BLaER1 treated with 17β-estradiol and CSF1 and Interleukin-3, amounts not matched to agents 10 nM and 100 nM (cell line): ENCODE measurements at regions not wholly inside any gene's neighbourhood (a gene's known extent, or its start where the extent isn't known, plus 50 kb on each side); places are given as distances from the start of the nearest gene placed in this dataset.
"Not testable (repeated sequence)": the region's sequence is repeated elsewhere in the genome, so short reads cannot be mapped to it uniquely, and the experiment has no call there.

Source experiments
- H3K27ac ChIP-seq, 11 experiments: shearing (Covaris generic); formaldehyde crosslinking; 2 replicates each; pipeline ENCODE4 v1.8.1; 2022
- H3K27me3 ChIP-seq, 11 experiments: shearing (Covaris generic); formaldehyde crosslinking; 2 replicates each; pipeline ENCODE4 v1.8.1; 2022
- H3K36me3 ChIP-seq, 11 experiments: shearing (Covaris generic); formaldehyde crosslinking; 2 replicates each; pipeline ENCODE4 v1.8.1; 2022
- H3K4me1 ChIP-seq, 10 experiments: shearing (Covaris generic); formaldehyde crosslinking; 2 replicates each; pipeline ENCODE4 v1.8.1; 2022
- H3K4me2 ChIP-seq, 11 experiments: shearing (Covaris generic); formaldehyde crosslinking; 2 replicates each; pipeline ENCODE4 v1.8.1; 2022
- H3K4me3 ChIP-seq, 10 experiments: shearing (Covaris generic); formaldehyde crosslinking; 2 replicates each; pipeline ENCODE4 v1.8.1; 2022
- H3K9ac ChIP-seq, 11 experiments: shearing (Covaris generic); formaldehyde crosslinking; 2 replicates each; pipeline ENCODE4 v1.8.1; 2022
- H3K9me3 ChIP-seq, 11 experiments: shearing (Covaris generic); formaldehyde crosslinking; replicated peaks in 1 of 11; 2 replicates each; pipeline ENCODE4 v1.8.1; 2022
- H4K20me1 ChIP-seq, 11 experiments: shearing (Covaris generic); formaldehyde crosslinking; 2 replicates each; pipeline ENCODE4 v1.8.1; 2022
- Cebpa-rat ChIP-seq, 11 experiments: shearing (Covaris generic); IDR thresholded peaks; 2 replicates each; pipeline ENCODE4 v1.8.1; 2022

DNA sequence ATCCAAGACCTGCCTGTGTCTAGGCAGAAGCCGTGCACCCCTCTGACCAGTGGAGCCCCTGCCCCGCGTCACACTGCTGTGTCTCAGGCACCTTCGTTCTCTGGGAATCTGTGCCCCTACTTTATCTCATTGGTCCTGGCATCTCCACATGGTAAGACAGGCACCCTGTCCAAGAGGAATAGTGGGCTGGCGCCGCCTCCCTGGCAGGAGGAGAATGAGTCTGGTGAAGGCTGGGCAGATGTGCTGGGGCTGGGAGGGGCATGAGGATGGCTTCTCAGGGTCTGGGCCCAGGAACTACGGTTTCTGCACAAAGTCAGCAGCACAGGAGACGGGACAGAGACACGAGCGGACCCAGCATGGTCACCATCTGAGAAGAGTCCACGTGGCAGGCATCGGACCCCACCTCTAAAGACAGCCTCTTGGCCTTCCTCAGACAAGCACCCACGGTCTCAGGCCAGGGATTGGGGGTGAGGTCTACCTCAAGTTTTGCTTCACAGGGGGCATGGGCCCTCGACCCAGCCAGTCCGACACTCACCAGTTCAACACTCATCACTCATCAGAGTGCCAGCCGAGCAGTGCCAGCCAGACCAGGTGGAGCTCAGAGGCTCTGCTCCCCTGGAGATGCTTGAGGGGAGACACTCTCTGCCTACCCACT lies 306.7 kb downstream of the ADGRD1 start:
- no peak overlapping the region for H3K27ac ChIP-seq
- H3K27me3 ChIP-seq: no peaks in the 10 kb centered on the region
- no peak overlapping the region for H3K4me3 ChIP-seq
- 0 out of 22 replicates have a peak, but pooled peaks cover 0 to 5% (median 0%) of the 10 kb centered on the region in 11 experiments for H4K20me1 ChIP-seq
- peaks cover 0 to 6% (median 0%) of the 10 kb centered on the region in 10 experiments; a peak in 2 of 20 replicates for H3K4me1 ChIP-seq
- H3K36me3 ChIP-seq: no peaks in the 10 kb centered on the region
- no peak overlapping the region for H3K9ac ChIP-seq
- H3K9me3 ChIP-seq: peaks cover 0 to 10% (median 7%) of the 10 kb centered on the region in 11 experiments; a peak in 11 of 22 replicates
- TF ChIP-seq Cebpa-rat (IDR thresholded peaks at IDR 0.05): no peak
- H3K4me2 ChIP-seq: no peak overlapping the region

DNA sequence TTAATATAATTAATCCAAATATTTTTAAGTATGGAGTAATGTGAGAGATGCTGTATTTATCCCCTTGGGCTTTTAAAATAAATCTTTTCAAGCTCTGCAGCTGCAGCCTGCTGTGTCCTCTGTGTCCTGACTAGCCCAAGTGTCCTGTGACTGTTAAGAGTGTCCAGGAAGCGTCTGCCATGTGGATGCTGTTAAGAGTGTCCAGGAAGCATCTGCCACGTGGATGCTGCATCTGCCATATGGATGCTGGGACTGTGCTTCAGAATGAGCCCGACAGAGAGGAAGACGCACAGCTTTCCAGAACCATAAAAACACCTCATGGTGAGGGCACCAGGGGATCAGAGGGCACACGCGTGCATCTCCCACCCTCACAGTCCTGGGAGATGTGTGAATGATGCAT lies 307.2 kb downstream of the ADGRD1 start:
- Histone ChIP-seq H3K9ac (no peak overlapping the region), H3K36me3 (no peaks in the 10 kb centered on the region), H3K4me1 (peaks cover 0 to 6% (median 0%) of the 10 kb centered on the region in 10 experiments; a peak in 2 of 20 replicates), H3K4me3 (no peak overlapping the region), H3K4me2 (no peak overlapping the region), H3K9me3 (peaks cover 0 to 8% (median 7%) of the 10 kb centered on the region in 11 experiments; a peak in 9 of 22 replicates), H4K20me1 (0 out of 22 replicates have a peak, but pooled peaks cover 0 to 5% (median 0%) of the 10 kb centered on the region in 11 experiments), H3K27me3 (no peaks in the 10 kb centered on the region), H3K27ac (no peak overlapping the region)
- TF ChIP-seq Cebpa-rat (IDR thresholded peaks at IDR 0.05): no peak

DNA sequence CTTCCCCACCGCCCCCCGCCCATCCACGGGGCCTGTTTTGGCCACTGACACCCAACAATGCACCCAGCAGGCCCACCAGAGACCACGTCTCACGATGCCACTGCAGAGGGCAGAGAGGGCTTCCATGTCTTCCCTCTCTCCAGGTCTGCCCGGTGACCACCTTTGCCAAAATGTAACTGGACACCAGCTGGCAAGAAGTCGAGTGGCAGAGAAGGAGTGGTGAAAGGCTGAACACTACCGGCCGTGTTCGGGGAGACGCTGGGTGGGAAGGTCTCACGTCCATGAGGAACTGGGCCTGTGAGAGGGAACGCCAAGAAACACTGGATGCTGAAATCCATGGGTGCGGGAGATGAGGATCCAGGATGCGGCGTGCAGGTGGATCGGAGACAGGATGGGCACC lies 308.2 kb downstream of the ADGRD1 start:
- Histone ChIP-seq H3K4me3 (no peak overlapping the region), H4K20me1 (0 out of 22 replicates have a peak, but pooled peaks cover 0 to 5% (median 0%) of the 10 kb centered on the region in 11 experiments), H3K9me3 (no peaks in the 10 kb centered on the region), H3K27ac (no peak overlapping the region), H3K4me1 (peaks cover 0 to 6% (median 0%) of the 10 kb centered on the region in 10 experiments; a peak in 2 of 20 replicates), H3K4me2 (no peak overlapping the region), H3K36me3 (no peaks in the 10 kb centered on the region), H3K27me3 (no peaks in the 10 kb centered on the region), H3K9ac (no peak overlapping the region)
- TF ChIP-seq Cebpa-rat (IDR thresholded peaks at IDR 0.05): no peak

DNA sequence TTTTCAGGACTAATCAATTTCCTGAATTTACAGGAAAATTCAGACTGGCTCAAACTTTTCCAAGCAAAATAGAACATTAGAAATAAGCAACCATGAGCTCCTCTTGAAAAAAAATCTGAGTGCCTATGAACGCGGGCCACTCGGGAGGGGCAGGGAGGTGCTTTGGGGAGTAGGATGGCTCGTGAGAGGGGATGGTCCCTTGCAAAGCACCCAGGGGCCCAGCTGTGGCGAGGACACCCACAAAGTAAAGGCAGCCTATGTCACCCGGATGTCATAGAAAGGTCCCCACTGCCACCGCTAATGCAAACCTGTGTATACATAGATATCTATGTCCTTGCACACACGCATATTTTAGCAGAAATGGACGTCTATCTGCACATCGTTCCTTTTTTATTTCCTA lies 309.9 kb downstream of the ADGRD1 start:
- Histone ChIP-seq H3K27ac (no peak overlapping the region), H3K36me3 (no peaks in the 10 kb centered on the region), H3K4me1 (peaks cover 0 to 6% (median 0%) of the 10 kb centered on the region in 10 experiments; a peak in 2 of 20 replicates), H3K9me3 (no peaks in the 10 kb centered on the region), H3K4me2 (no peak overlapping the region), H3K27me3 (no peaks in the 10 kb centered on the region), H3K4me3 (no peak overlapping the region), H3K9ac (no peak overlapping the region), H4K20me1 (0 out of 22 replicates have a peak, but pooled peaks cover 0 to 5% (median 0%) of the 10 kb centered on the region in 11 experiments)
- no peak for TF ChIP-seq Cebpa-rat (IDR thresholded peaks at IDR 0.05)

DNA sequence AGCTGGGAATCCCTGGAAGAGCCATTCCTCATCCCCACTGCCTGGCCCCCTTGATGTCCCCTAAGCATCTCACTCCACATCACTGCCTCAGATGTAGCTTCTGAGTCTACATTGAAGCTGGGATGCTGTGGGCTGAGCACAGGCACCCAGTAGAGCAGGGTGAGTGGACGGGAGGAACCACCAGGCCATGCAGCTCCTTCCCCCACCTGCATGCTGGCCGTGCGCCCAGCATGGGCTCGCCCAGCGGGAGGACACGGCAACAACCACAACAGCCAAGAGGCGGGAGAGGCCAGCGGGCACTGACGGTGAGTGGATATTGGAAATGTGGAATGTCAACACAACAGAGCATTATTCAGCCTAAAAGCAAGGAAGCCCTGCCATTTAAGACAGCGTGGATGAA lies 310.9 kb downstream of the ADGRD1 start:
- Histone ChIP-seq H3K27me3 (no peaks in the 10 kb centered on the region), H3K9ac (no peak overlapping the region), H3K4me1 (peaks cover 0 to 6% (median 0%) of the 10 kb centered on the region in 10 experiments; a peak in 2 of 20 replicates), H3K9me3 (no peaks in the 10 kb centered on the region), H3K27ac (no peak overlapping the region), H4K20me1 (0 out of 22 replicates have a peak, but pooled peaks cover 0 to 5% (median 0%) of the 10 kb centered on the region in 11 experiments), H3K4me3 (no peak overlapping the region), H3K4me2 (no peak overlapping the region), H3K36me3 (no peaks in the 10 kb centered on the region)
- no peak for TF ChIP-seq Cebpa-rat (IDR thresholded peaks at IDR 0.05)

DNA sequence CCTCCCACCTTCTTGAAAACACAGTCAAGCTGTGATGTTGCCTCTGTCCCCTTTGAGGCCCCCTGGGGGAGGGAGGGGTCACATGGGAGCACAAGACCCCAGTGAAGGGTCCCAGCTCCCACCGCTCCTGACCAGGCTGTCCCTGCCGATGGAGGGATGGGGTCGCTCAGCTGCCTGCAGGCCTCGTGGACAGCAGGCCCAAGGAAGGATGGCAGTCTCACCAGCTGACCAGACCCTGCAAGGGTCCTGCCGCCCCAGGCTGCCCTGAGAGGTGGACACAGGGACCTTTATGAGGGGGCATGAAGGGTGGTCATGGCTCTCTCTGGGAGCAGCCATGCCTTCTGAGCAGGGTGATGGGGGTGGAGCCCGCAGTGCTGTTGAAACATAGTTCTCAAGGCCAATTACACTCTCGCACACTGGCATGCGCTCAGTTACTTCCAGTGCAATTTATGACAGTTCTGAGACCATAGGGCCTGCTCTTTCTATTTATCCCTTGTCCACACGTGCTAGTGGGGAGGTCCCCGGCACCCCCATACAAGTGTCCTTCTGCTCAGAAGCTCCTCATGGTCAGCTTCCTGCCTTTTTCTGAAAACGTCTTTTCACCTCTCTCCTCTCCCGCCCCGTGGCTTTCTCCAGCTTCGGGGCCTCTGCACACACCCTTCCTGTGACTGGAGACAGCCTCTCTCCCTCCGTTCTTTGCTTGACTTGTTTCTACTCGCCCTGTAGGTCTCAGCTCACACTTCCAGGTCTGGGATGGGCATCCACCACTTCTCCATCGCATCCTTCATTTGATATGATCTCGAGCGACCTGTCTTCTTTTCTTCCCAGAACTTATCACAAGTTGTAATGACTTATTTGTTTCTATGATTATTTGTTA lies 313.1 kb downstream of the ADGRD1 start:
- Histone ChIP-seq H3K9me3 (no peaks in the 10 kb centered on the region), H3K27me3 (no peaks in the 10 kb centered on the region), H3K4me3 (no peak overlapping the region), H3K9ac (no peak overlapping the region), H4K20me1 (0 out of 22 replicates have a peak, but pooled peaks cover 0 to 5% (median 0%) of the 10 kb centered on the region in 11 experiments), H3K27ac (no peak overlapping the region), H3K36me3 (no peaks in the 10 kb centered on the region), H3K4me2 (no peak overlapping the region), H3K4me1 (peaks cover 0 to 6% (median 0%) of the 10 kb centered on the region in 10 experiments; a peak in 2 of 20 replicates)
- no peak for TF ChIP-seq Cebpa-rat (IDR thresholded peaks at IDR 0.05)

GRCh38 chr12:131267576-131267975 lies 313.9 kb downstream of the ADGRD1 start:
- Histone ChIP-seq H3K4me2 (no peak overlapping the region), H3K4me3 (no peak overlapping the region), H3K9ac (no peak overlapping the region)

GRCh38 chr12:131268123-131268522 lies 314.4 kb downstream of the ADGRD1 start:
- not testable (repeated sequence) for H3K4me3 ChIP-seq, H3K9ac ChIP-seq, H3K27me3 ChIP-seq, H3K4me1 ChIP-seq, H3K36me3 ChIP-seq, H4K20me1 ChIP-seq, H3K4me2 ChIP-seq, H3K27ac ChIP-seq, H3K9me3 ChIP-seq

More at GRCh38 chr12:131267576-131267975, 313.9 kb downstream of the ADGRD1 start:
- no peak for TF ChIP-seq Cebpa-rat (IDR thresholded peaks at IDR 0.05)
- Histone ChIP-seq H3K27me3 (no peaks in the 10 kb centered on the region), H3K36me3 (no peaks in the 10 kb centered on the region), H3K4me1 (peaks cover 0 to 4% (median 0%) of the 10 kb centered on the region in 10 experiments; a peak in 2 of 20 replicates), H3K9me3 (no peaks in the 10 kb centered on the region), H3K27ac (no peak overlapping the region), H4K20me1 (0 out of 22 replicates have a peak, but pooled peaks cover 0 to 5% (median 0%) of the 10 kb centered on the region in 11 experiments)

GRCh38 chr12:131268571-131268970 lies 314.9 kb downstream of the ADGRD1 start:
- not testable (repeated sequence) for H3K27me3 ChIP-seq, H3K9ac ChIP-seq, H3K4me2 ChIP-seq, H3K27ac ChIP-seq, H3K36me3 ChIP-seq, H3K9me3 ChIP-seq, H4K20me1 ChIP-seq, H3K4me3 ChIP-seq, H3K4me1 ChIP-seq
